Activated T-cell treated with anti-CD3 and anti-CD28 coated beads for 1 hour (primary cell): ENCODE measurements at regions not wholly inside any gene's neighbourhood (a gene's known extent, or its start where the extent isn't known, plus 50 kb on each side); places are given as distances from the start of the nearest gene placed in this dataset.

ENCODE experiments used
- DNase-seq: peaks from one replicate; pipeline ENCODE4 v3.0.0-alpha.2; 2020; ENCODE audit warnings: low read depth

- no peak for DNase-seq
These were observed 202.3 kb upstream of the LPP start for GRCh38 chr3:187951452-187952190.

- DNase-seq = no peak
These were observed 201.1 kb upstream of the LPP start for GRCh38 chr3:187952849-187953248.

GRCh38 chr3:187954516-187954872, 199.5 kb upstream of the LPP start:
- no peak for DNase-seq

GRCh38 chr3:187954873-187955586, 198.9 kb upstream of the LPP start:
- DNase-seq = no peak

GRCh38 chr3:187955587-187955952, 198.4 kb upstream of the LPP start:
- no peak for DNase-seq

GRCh38 chr3:187957165-187957581, 196.8 kb upstream of the LPP start:
- DNase-seq = no peak

- DNase-seq = no peak
These were observed 196.4 kb upstream of the LPP start for GRCh38 chr3:187957582-187957981.

GRCh38 chr3:187958432-187959003, 195.4 kb upstream of the LPP start:
- DNase-seq = peak; percentile 40

- DNase-seq = no peak
These were observed 193.1 kb upstream of the LPP start for GRCh38 chr3:187960820-187961219.

GRCh38 chr3:187961366-187961765, 192.6 kb upstream of the LPP start:
- no peak for DNase-seq

GRCh38 chr3:187963003-187963676, 190.8 kb upstream of the LPP start:
- no peak for DNase-seq

GRCh38 chr3:187963677-187964385, 190.1 kb upstream of the LPP start:
- no peak for DNase-seq

GRCh38 chr3:187964760-187965159, 189.2 kb upstream of the LPP start:
- no peak for DNase-seq

- DNase-seq = no peak
These were observed 187.9 kb upstream of the LPP start for GRCh38 chr3:187966096-187966495.

- no peak for DNase-seq
These were observed 187.1 kb upstream of the LPP start for GRCh38 chr3:187966636-187967406.

GRCh38 chr3:187967993-187968392, 186.0 kb upstream of the LPP start:
- DNase-seq = no peak

- no peak for DNase-seq
These were observed 184.9 kb upstream of the LPP start for GRCh38 chr3:187968883-187969580.

GRCh38 chr3:187969581-187969950, 184.4 kb upstream of the LPP start:
- no peak for DNase-seq

- DNase-seq = no peak
These were observed 183.9 kb upstream of the LPP start for GRCh38 chr3:187970106-187970505.

- DNase-seq = no peak
These were observed 182.3 kb upstream of the LPP start for GRCh38 chr3:187971629-187972028.

GRCh38 chr3:187972454-187972853, 181.5 kb upstream of the LPP start:
- no peak for DNase-seq
